Ishikawa (cell line): ENCODE measurements at regions not wholly inside any gene's neighbourhood (a gene's known extent, or its start where the extent isn't known, plus 50 kb on each side); places are given as distances from the start of the nearest gene placed in this dataset.

ENCODE experiments used
- CEBPB ChIP-seq: IDR thresholded peaks from 2 replicates; pipeline ENCODE4 v1.6.1; 2012
- CREB1 ChIP-seq: IDR thresholded peaks from 2 replicates; pipeline ENCODE4 v1.6.1; 2012; ENCODE audit warnings: low read depth
- EP300 ChIP-seq: IDR thresholded peaks from 2 replicates; pipeline ENCODE4 v1.6.1; 2012; ENCODE audit warnings: borderline replicate concordance
- FOXM1 ChIP-seq: IDR thresholded peaks from 2 replicates; pipeline ENCODE4 v1.6.1; 2012; ENCODE audit warnings: low read depth, borderline replicate concordance
- RAD21 ChIP-seq: IDR thresholded peaks from 2 replicates; pipeline ENCODE4 v1.6.1; 2012; ENCODE audit warnings: low read depth
- TAF1 ChIP-seq: IDR thresholded peaks from 2 replicates; pipeline ENCODE4 v1.6.1; 2012; ENCODE audit warnings: low read depth, mild to moderate bottlenecking
- TCF12 ChIP-seq: IDR thresholded peaks from 2 replicates; pipeline ENCODE4 v1.6.1; 2012; ENCODE audit warnings: low read depth
- TEAD4 ChIP-seq: IDR thresholded peaks from 2 replicates; pipeline ENCODE4 v1.6.1; 2012
- YY1 ChIP-seq: IDR thresholded peaks from 2 replicates; pipeline ENCODE4 v1.6.1; 2012; ENCODE audit warnings: low read depth
- TF ChIP-seq, protein P1 (sequence below): IDR thresholded peaks from 2 replicates; pipeline ENCODE4 v1.6.1; 2012
- TF ChIP-seq, protein P2 (sequence below): IDR thresholded peaks from 2 replicates; pipeline ENCODE4 v1.6.1; 2012
- TF ChIP-seq, protein P3 (sequence below): IDR thresholded peaks from 2 replicates; pipeline ENCODE4 v1.6.1; 2012; ENCODE audit warnings: low read depth, mild to moderate bottlenecking

DNA sequence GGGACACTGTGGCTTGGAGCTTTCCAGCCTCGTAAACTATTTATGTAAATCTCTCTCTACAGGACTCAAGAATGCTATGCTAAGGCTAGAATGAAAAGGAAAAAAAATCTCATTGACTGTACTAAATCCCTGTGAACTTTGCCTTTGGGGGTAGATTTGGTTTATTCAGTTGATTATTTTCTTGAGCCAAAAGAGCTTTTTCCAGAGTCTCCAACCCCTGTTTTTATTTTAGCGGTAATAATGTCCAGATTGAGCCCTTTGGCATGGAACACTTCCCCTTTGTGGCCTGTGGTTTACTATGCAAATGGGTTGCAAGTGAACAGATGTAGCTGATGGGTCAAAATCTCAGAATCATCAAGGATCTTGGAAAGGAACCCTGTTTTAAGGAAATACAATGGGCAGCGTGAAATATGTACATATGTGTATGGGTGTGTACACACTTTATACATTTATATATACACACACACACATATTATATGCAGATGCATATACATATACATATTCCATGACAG is 72.9 kb downstream of the FAM9B start:
- TF ChIP-seq, protein P1, sequence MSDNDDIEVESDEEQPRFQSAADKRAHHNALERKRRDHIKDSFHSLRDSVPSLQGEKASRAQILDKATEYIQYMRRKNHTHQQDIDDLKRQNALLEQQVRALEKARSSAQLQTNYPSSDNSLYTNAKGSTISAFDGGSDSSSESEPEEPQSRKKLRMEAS = no peak
- TF ChIP-seq TCF12 (no peak), YY1 (no peak), RAD21 (no peak), TAF1 (no peak), CREB1 (no peak), FOXM1 (no peak), EP300 (no peak), TEAD4 (no peak), CEBPB (no peak)
- TF ChIP-seq, protein P2, sequence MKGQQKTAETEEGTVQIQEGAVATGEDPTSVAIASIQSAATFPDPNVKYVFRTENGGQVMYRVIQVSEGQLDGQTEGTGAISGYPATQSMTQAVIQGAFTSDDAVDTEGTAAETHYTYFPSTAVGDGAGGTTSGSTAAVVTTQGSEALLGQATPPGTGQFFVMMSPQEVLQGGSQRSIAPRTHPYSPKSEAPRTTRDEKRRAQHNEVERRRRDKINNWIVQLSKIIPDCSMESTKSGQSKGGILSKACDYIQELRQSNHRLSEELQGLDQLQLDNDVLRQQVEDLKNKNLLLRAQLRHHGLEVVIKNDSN = no peak
- TF ChIP-seq, protein P3, sequence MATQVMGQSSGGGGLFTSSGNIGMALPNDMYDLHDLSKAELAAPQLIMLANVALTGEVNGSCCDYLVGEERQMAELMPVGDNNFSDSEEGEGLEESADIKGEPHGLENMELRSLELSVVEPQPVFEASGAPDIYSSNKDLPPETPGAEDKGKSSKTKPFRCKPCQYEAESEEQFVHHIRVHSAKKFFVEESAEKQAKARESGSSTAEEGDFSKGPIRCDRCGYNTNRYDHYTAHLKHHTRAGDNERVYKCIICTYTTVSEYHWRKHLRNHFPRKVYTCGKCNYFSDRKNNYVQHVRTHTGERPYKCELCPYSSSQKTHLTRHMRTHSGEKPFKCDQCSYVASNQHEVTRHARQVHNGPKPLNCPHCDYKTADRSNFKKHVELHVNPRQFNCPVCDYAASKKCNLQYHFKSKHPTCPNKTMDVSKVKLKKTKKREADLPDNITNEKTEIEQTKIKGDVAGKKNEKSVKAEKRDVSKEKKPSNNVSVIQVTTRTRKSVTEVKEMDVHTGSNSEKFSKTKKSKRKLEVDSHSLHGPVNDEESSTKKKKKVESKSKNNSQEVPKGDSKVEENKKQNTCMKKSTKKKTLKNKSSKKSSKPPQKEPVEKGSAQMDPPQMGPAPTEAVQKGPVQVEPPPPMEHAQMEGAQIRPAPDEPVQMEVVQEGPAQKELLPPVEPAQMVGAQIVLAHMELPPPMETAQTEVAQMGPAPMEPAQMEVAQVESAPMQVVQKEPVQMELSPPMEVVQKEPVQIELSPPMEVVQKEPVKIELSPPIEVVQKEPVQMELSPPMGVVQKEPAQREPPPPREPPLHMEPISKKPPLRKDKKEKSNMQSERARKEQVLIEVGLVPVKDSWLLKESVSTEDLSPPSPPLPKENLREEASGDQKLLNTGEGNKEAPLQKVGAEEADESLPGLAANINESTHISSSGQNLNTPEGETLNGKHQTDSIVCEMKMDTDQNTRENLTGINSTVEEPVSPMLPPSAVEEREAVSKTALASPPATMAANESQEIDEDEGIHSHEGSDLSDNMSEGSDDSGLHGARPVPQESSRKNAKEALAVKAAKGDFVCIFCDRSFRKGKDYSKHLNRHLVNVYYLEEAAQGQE = no peak
